Motor neuron (in vitro differentiated cells): ENCODE measurements at regions not wholly inside any gene's neighbourhood (a gene's known extent, or its start where the extent isn't known, plus 50 kb on each side); places are given as distances from the start of the nearest gene placed in this dataset.
"Not testable (repeated sequence)": the region's sequence is repeated elsewhere in the genome, so short reads cannot be mapped to it uniquely, and the experiment has no call there.

Experiments
- ATAC-seq, 8 experiments: fragments of 200-7000 bp; cut with Tn5 transposase; replicated peaks in 6 of 8; 2 replicates each; pipeline ENCODE4 v1.8.0; 2021; ENCODE audit warnings: mild to moderate bottlenecking in 8 of 8, moderate library complexity in 8 of 8
- H3K27ac ChIP-seq, 2 donors: fragments of 250-450 bp; sonication (Bioruptor Pico); 2 replicates each; pipeline ENCODE4 v1.9.0; 2021; ENCODE audit warnings: antibody characterized with exemption in 2 of 2, mild to moderate bottlenecking in 2 of 2, moderate library complexity in 1 of 2
- H3K4me1 ChIP-seq, 2 donors: fragments of 250-450 bp; sonication (Bioruptor Pico); replicated peaks in 1 of 2; 2 replicates each; pipeline ENCODE4 v1.6.1; 2021; ENCODE audit warnings: antibody characterized with exemption in 2 of 2, mild to moderate bottlenecking in 2 of 2, moderate library complexity in 1 of 2
- H3K4me3 ChIP-seq, 5 donors: fragments of 250-450 bp; sonication (Bioruptor Pico); 2 replicates each; pipeline ENCODE4 v1.9.0; 2021; ENCODE audit warnings: antibody characterized with exemption in 5 of 5, mild to moderate bottlenecking in 5 of 5, moderate library complexity in 4 of 5
- WGBS, 10 experiments: fragments of 450-650 bp; shearing (Covaris generic); methylation state at CpG; one replicate each; pipeline ENCODE4 v1.0.0; 2022; 5-methylcytosine and 5-hydroxymethylcytosine counted together
- in situ Hi-C, 9 experiments: fragments of 400-800 bp; cut with MboI; loops; one replicate each; pipeline ENCODE4 v1.15.0; 2021; ENCODE audit warnings: low sequenced_read_pairs in 9 of 9, low pct_unique_long_range_greater_than_20kb in 2 of 9; ENCODE audit not compliant: unreplicated experiment in 9 of 9

GRCh38 chr14:28381656-28382055, 384.9 kb upstream of the FOXG1 start:
- 0 to 100% (median 55%) methylated on average over 1 to 2 of the region's 2 CpGs for WGBS, 10 experiments
- H3K27ac ChIP-seq, result no peak overlapping the region
- in situ Hi-C loops, result no loop called here
- no peaks in the 10 kb centered on the region for H3K4me1 ChIP-seq
- H3K4me3 ChIP-seq, result no peak overlapping the region
- no peak for ATAC-seq

GRCh38 chr14:28382444-28383190, 384.0 kb upstream of the FOXG1 start:
- no peak overlapping the region for H3K27ac ChIP-seq
- no peaks in the 10 kb centered on the region for H3K4me1 ChIP-seq
- H3K4me3 ChIP-seq, result no peak overlapping the region
- ATAC-seq, result peak in 2 of 8 experiments; percentile 29 to 51
- in situ Hi-C loops, result no loop called here
- WGBS, 10 experiments, result 30 to 93% (median 77%) methylated on average over 2 to 7 of the region's 7 CpGs

DNA sequence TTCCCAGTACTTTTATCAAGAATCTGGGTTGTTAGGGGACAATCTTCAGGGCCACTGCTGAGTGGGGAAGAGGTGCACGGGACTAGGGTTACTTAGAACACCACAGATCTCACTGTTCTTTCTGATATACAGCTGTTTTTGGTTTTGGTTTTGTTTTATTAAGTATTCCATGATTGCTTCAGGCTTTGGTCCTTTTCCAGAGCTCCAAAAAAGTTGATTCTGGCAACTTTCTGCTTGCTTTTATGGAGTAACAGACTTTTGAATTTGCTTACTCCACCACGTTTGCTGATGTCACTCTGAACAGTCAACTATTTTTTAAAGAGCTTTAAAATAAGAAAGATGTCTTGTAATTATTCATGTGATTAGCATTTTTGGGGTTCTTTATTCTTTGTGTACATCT, 368.1 kb upstream of the FOXG1 start:
- in situ Hi-C loops, result no loop called here
- no peak overlapping the region for H3K4me3 ChIP-seq
- H3K4me1 ChIP-seq, result peaks cover 2 to 6% of the 10 kb centered on the region in 2 donors
- no peak overlapping the region for H3K27ac ChIP-seq
- WGBS, 10 experiments, result 0 to 100% (median 75%) methylated on average over 1 to 2 of the region's 2 CpGs
- ATAC-seq, result no peak

- H3K27ac ChIP-seq, H3K4me3 ChIP-seq, in situ Hi-C loops: not testable (repeated sequence)
- H3K4me1 ChIP-seq, result peaks cover 10 to 14% of the 10 kb centered on the region in 2 donors
- 60% methylated on average over 1 of the region's 4 CpGs; no CpG with 5 or more reads in 9 of the 10 experiments for WGBS, 10 experiments
- ATAC-seq, result peak in 5 of 8 experiments; percentile 80 to 100 (median 93)
Measured at GRCh38 chr14:28401705-28402104, 364.9 kb upstream of the FOXG1 start.

- ATAC-seq, result no peak
- in situ Hi-C loops, result no loop called here
- WGBS, 10 experiments, result 0 to 79% (median 50%) methylated on average over 1 to 2 of the region's 2 CpGs; no CpG with 5 or more reads in 1 of the 10 experiments
- Histone ChIP-seq H3K27ac (no peak overlapping the region), H3K4me1 (peaks cover 21 to 36% of the 10 kb centered on the region in 2 donors), H3K4me3 (no peak overlapping the region)
Measured at GRCh38 chr14:28406196-28406595, 360.4 kb upstream of the FOXG1 start.

DNA sequence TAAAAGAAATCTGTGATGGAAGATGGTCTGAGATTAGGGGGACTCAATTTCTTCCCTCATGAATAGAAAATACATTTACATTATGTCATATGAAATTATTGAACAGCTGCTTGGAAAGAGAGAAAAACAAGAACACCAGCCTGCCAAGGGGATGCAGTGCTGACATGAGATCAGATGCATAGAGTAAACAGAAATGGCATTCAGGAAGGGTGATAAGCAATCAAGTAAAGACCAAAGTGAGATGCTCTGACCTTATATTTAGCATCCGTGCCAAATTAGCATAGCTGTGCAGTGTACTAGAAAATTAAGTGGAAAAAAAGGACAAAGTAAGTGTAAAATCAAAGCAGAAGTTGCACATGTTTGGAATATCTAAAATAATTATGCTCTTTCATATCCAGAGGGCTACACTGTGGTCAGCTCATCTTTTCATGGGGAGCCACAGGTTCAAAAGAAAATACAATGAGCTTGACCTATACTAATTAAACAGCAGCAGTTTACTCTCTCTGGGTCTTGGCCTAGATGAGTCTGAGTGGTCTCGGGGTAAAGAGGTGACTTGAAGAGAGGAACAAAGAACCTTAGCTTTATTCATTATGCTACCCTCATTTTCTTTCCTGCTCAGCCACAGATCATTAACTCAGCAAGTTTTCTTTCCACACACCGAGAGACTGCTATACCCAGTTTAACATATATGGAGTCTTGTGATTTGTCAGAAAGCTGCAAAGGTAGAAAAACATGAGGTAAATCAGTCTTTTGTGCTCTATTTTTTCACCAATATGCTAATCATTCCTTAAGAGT, 359.4 kb upstream of the FOXG1 start:
- in situ Hi-C loops, result no loop called here
- no peak overlapping the region for H3K4me3 ChIP-seq
- no peak overlapping the region for H3K27ac ChIP-seq
- ATAC-seq, result peak in 1 of 8 experiments; percentile 24
- peaks cover 21 to 36% of the 10 kb centered on the region in 2 donors for H3K4me1 ChIP-seq
- WGBS, 10 experiments, result 6 to 28% (median 16%) methylated on average over 1 to 3 of the region's 3 CpGs

DNA sequence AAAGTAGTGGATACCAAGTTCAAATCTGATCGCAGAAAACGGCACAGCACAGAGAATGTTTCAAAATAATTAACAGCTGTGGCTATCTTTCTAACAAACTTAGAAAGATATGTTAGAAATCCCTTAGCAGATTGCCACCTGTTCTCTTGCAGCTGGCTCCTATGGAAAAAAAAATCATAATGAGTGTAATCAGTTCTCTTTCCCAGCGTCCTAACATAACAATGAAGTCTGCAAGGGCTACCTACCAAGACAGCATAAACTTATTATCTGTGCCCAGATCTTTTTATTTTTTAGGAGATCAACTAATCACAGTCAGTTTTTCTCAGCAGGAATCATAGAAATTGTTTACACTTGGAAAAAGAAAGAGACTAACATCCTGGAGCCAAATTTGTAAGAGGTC, 358.6 kb upstream of the FOXG1 start:
- Histone ChIP-seq H3K4me1 (peaks cover 20 to 36% of the 10 kb centered on the region in 2 donors), H3K27ac (no peak overlapping the region), H3K4me3 (no peak overlapping the region)
- 17 to 68% (median 54%) methylated on average over 2 to 3 of the region's 3 CpGs; no CpG with 5 or more reads in 1 of the 10 experiments for WGBS, 10 experiments
- no peak for ATAC-seq
- in situ Hi-C loops, result no loop called here

- Histone ChIP-seq H3K4me3 (no peak overlapping the region), H3K27ac (no peak overlapping the region), H3K4me1 (peaks cover 10 to 18% of the 10 kb centered on the region in 2 donors)
- peak in 5 of 8 experiments; percentile 27 to 94 (median 68) for ATAC-seq
- WGBS, 10 experiments, result 0 to 100% (median 28%) methylated on average over 1 to 3 of the region's 3 CpGs; no CpG with 5 or more reads in 2 of the 10 experiments
- in situ Hi-C loops, result no loop called here
Measured at GRCh38 chr14:28412077-28412476, 354.5 kb upstream of the FOXG1 start.

GRCh38 chr14:28426960-28427359, 339.6 kb upstream of the FOXG1 start:
- Histone ChIP-seq H3K27ac (no peak overlapping the region), H3K4me3 (no peak overlapping the region), H3K4me1 (peaks cover 0 to 3% of the 10 kb centered on the region in 2 donors)
- peak in 3 of 8 experiments; percentile 26 to 86 (median 45) for ATAC-seq
- in situ Hi-C loops, result no loop called here

DNA sequence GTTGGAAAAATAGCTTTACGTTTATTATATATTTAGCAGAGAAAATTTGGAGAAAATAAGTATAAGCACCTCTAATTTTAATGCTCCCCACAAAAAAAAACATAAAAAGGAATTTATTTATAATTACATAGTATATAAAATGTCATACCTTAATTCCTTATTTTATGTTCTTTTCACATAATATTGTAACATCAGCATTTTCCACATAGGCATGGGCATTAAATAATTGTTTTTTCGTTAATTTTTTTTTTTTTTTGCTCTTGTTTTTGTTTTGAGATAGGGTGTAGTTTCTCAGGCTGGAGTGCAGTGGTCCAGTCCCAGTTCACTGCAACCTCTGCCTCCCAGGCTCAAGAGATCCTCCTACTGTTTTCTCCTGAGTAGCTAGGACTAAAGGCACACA, 329.8 kb upstream of the FOXG1 start:
- in situ Hi-C loops, result no loop called here
- H3K27ac ChIP-seq, result no peak overlapping the region
- no peak overlapping the region for H3K4me3 ChIP-seq
- no peaks in the 10 kb centered on the region for H3K4me1 ChIP-seq
- no peak for ATAC-seq
- 0 to 100% (median 43%) methylated on average over 1 to 2 of the region's 2 CpGs for WGBS, 10 experiments

DNA sequence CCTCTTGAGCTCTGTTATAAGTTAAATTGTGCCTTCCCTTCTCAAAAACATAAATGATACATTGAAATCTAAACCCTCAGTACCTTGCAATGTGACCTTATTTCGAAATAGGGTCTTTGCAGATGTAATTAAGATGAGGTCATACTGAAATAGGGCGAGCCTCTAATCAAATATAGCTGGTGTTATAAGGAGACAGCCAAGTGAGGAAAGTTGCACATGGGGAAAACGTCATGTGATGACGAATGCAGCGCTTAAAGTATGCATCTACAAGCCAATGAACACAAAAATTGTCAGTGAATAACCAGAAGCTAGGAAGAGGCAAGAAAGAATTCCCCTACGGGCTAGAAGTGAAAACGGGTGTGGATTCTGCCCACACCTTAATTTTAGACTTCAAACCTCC, 305.2 kb upstream of the FOXG1 start:
- ATAC-seq, result peak in 3 of 8 experiments; percentile 64 to 81 (median 71)
- in situ Hi-C loops, result no loop called here
- 0 to 86% (median 17%) methylated on average over 2 to 6 of the region's 7 CpGs; no CpG with 5 or more reads in 1 of the 10 experiments for WGBS, 10 experiments

GRCh38 chr14:28467611-28468010, 299.0 kb upstream of the FOXG1 start:
- peak in 2 of 8 experiments; percentile 32 to 60 for ATAC-seq
- H3K4me3 ChIP-seq, result no peak overlapping the region
- H3K27ac ChIP-seq, result no peak overlapping the region
- peaks cover 0 to 8% of the 10 kb centered on the region in 2 donors for H3K4me1 ChIP-seq
- WGBS, 10 experiments, result 82 to 100% (median 97%) methylated on average over 2 to 4 of the region's 4 CpGs; no CpG with 5 or more reads in 7 of the 10 experiments
- in situ Hi-C loops, result no loop called here

More for the DNA sequence above, 305.2 kb upstream of the FOXG1 start:
- Histone ChIP-seq H3K27ac (no peak overlapping the region), H3K4me1 (no peaks in the 10 kb centered on the region), H3K4me3 (no peak overlapping the region)
